HL-60 (cell line): ENCODE measurements at regions not wholly inside any gene's neighbourhood (a gene's known extent, or its start where the extent isn't known, plus 50 kb on each side); places are given as distances from the start of the nearest gene placed in this dataset.

Experiments
- GABPA ChIP-seq: IDR thresholded peaks from 2 replicates; pipeline ENCODE4 v1.6.1; 2012; ENCODE audit warnings: low read depth
- POLR2AphosphoS5 ChIP-seq: IDR thresholded peaks from 2 replicates; pipeline ENCODE4 v1.6.1; 2012; ENCODE audit warnings: low read depth
- TF ChIP-seq, protein P1 (sequence below): IDR thresholded peaks from one replicate; pipeline ENCODE4 v1.5.1; 2011; ENCODE audit warnings: low read length, control low read depth, inconsistent platforms; ENCODE audit not compliant: insufficient read depth

- TF ChIP-seq, protein P1, sequence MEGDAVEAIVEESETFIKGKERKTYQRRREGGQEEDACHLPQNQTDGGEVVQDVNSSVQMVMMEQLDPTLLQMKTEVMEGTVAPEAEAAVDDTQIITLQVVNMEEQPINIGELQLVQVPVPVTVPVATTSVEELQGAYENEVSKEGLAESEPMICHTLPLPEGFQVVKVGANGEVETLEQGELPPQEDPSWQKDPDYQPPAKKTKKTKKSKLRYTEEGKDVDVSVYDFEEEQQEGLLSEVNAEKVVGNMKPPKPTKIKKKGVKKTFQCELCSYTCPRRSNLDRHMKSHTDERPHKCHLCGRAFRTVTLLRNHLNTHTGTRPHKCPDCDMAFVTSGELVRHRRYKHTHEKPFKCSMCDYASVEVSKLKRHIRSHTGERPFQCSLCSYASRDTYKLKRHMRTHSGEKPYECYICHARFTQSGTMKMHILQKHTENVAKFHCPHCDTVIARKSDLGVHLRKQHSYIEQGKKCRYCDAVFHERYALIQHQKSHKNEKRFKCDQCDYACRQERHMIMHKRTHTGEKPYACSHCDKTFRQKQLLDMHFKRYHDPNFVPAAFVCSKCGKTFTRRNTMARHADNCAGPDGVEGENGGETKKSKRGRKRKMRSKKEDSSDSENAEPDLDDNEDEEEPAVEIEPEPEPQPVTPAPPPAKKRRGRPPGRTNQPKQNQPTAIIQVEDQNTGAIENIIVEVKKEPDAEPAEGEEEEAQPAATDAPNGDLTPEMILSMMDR, result no peak
- TF ChIP-seq GABPA, result no peak
- TF ChIP-seq POLR2AphosphoS5, result no peak
Observed at GRCh38 chr4:63566658-63567057, 842.6 kb downstream of the TECRL start.
